GM12878 (cell line): ENCODE measurements at regions not wholly inside any gene's neighbourhood (a gene's known extent, or its start where the extent isn't known, plus 50 kb on each side); places are given as distances from the start of the nearest gene placed in this dataset.
"Not testable (repeated sequence)": the region's sequence is repeated elsewhere in the genome, so short reads cannot be mapped to it uniquely, and the experiment has no call there.

Experiments
- CEBPB ChIP-seq, 2 experiments: fragments of 150-350 bp in 1 of 2; IDR thresholded peaks; 2 replicates each; pipeline ENCODE4 v1.6.1; 2012 to 2014; ENCODE audit warnings: low read depth in 2 of 2, low read length in 2 of 2, borderline replicate concordance in 1 of 2, inconsistent platforms in 1 of 2
- CHD2 ChIP-seq: IDR thresholded peaks from 2 replicates; pipeline ENCODE4 v1.6.1; 2011; ENCODE audit warnings: low read depth, low read length, improper control_type of control experiment, borderline replicate concordance
- CTCF ChIP-seq, 3 experiments: IDR thresholded peaks in 2 of 3; conservative IDR thresholded peaks in 1 of 3; 2 replicates each; pipeline ENCODE4 v1.5.1; 2011; ENCODE audit warnings: low read depth in 3 of 3, low read length in 3 of 3, mild to moderate bottlenecking in 3 of 3, control low read depth in 2 of 3, moderate library complexity in 2 of 3, inconsistent platforms in 1 of 3, mixed read lengths in 1 of 3; ENCODE audit not compliant: control insufficient read depth in 2 of 3, insufficient read depth in 1 of 3; ENCODE audit errors: extremely low read depth in 1 of 3
- CUX1 ChIP-seq: IDR thresholded peaks from 2 replicates; pipeline ENCODE4 v1.6.1; 2012; ENCODE audit warnings: improper control_type of control experiment, low read depth, low read length; ENCODE audit not compliant: insufficient replicate concordance
- EP300 ChIP-seq, 2 experiments: fragments of 150-350 bp in 1 of 2; IDR thresholded peaks; 2 replicates each; pipeline ENCODE4 v1.6.1; 2011 to 2012; ENCODE audit warnings: low read depth in 2 of 2, low read length in 2 of 2, borderline replicate concordance in 1 of 2, improper control_type of control experiment in 1 of 2, inconsistent platforms in 1 of 2; ENCODE audit not compliant: control insufficient read depth in 1 of 2
- ETV6 ChIP-seq, 2 experiments: fragments of 450-650 bp in 1 of 2; IDR thresholded peaks in 1 of 2; conservative IDR thresholded peaks in 1 of 2; 2 replicates each; pipeline ENCODE4 v1.6.1; 2014; ENCODE audit warnings: antibody characterized with exemption in 1 of 2, borderline replicate concordance in 1 of 2, low read depth in 1 of 2, mild to moderate bottlenecking in 1 of 2, moderate library complexity in 1 of 2
- JUND ChIP-seq: IDR thresholded peaks from 2 replicates; pipeline ENCODE4 v1.6.1; 2012; ENCODE audit warnings: low read depth, mild to moderate bottlenecking, low read length, improper control_type of control experiment, moderate library complexity
- RAD21 ChIP-seq: IDR thresholded peaks from 2 replicates; pipeline ENCODE4 v1.6.1; 2011; ENCODE audit warnings: mild to moderate bottlenecking, low read depth, low read length, moderate library complexity; ENCODE audit not compliant: insufficient read depth
- RCOR1 ChIP-seq: conservative IDR thresholded peaks from 2 replicates; pipeline ENCODE4 v1.6.1; 2012; ENCODE audit warnings: low read depth, low read length, improper control_type of control experiment
- SREBF2 ChIP-seq: IDR thresholded peaks from 2 replicates; pipeline ENCODE4 v1.6.1; 2012; ENCODE audit warnings: mild to moderate bottlenecking, low read length
- SRF ChIP-seq, 2 experiments: IDR thresholded peaks; 2 replicates each; pipeline ENCODE4 v1.6.1; 2011; ENCODE audit warnings: low read depth in 2 of 2, low read length in 2 of 2, mild to moderate bottlenecking in 1 of 2, moderate library complexity in 1 of 2
- TAF1 ChIP-seq: IDR thresholded peaks from 2 replicates; pipeline ENCODE4 v1.6.1; 2011; ENCODE audit warnings: mild to moderate bottlenecking, low read depth, low read length, borderline replicate concordance
- TCF3 ChIP-seq: IDR thresholded peaks from 2 replicates; pipeline ENCODE4 v1.6.1; 2012; ENCODE audit warnings: low read depth, mild to moderate bottlenecking, low read length, borderline replicate concordance; ENCODE audit not compliant: insufficient read depth
- ZBTB4 ChIP-seq: fragments of 450-650 bp; formaldehyde crosslinking; IDR thresholded peaks from 2 replicates; pipeline ENCODE4 v1.4.0; 2022; ENCODE audit warnings: mild to moderate bottlenecking, moderate library complexity

- not testable (repeated sequence) for TF ChIP-seq CHD2; CUX1; SREBF2; ETV6 (conservative IDR thresholded peaks at IDR 0.05 in 1 of 2, IDR thresholded peaks at IDR 0.05 in 1 of 2; ENCODE audit: borderline replicate concordance in 1 of 2, low read depth in 1 of 2); CTCF (IDR thresholded peaks at IDR 0.05 in 2 of 3, conservative IDR thresholded peaks at IDR 0.05 in 1 of 3; ENCODE audit: control insufficient read depth in 2 of 3, extremely low read depth in 1 of 3, insufficient read depth in 1 of 3, low read depth in 3 of 3, low read length in 3 of 3); JUND; RAD21; TAF1; EP300 (IDR thresholded peaks at IDR 0.05; ENCODE audit: borderline replicate concordance in 1 of 2, control insufficient read depth in 1 of 2, low read depth in 2 of 2, low read length in 2 of 2); SRF (IDR thresholded peaks at IDR 0.05; ENCODE audit: low read depth in 2 of 2, low read length in 2 of 2); CEBPB (IDR thresholded peaks at IDR 0.05; ENCODE audit: borderline replicate concordance in 1 of 2, low read depth in 2 of 2, low read length in 2 of 2); RCOR1; TCF3; ZBTB4
Observed at GRCh38 chr15:28778397-28778796, 66.2 kb upstream of the GOLGA8M start.
